ENCODE measurements at regions not wholly inside any gene's neighbourhood (a gene's known extent, or its start where the extent isn't known, plus 50 kb on each side); places are given as distances from the start of the nearest gene placed in this dataset.
"Not testable (repeated sequence)": the region's sequence is repeated elsewhere in the genome, so short reads cannot be mapped to it uniquely, and the experiment has no call there.

- TF ChIP-seq CTCF, EP300 (IDR thresholded peaks at IDR 0.05): not testable (repeated sequence)
Observed at GRCh38 chr7:156517858-156518257, 122.7 kb upstream of the RNF32 start.

All from ovary (tissue), 3 donors.